CD4-positive, alpha-beta T cell treated with Interleukin-4 for 1 hour (primary cell): ENCODE measurements at regions not wholly inside any gene's neighbourhood (a gene's known extent, or its start where the extent isn't known, plus 50 kb on each side); places are given as distances from the start of the nearest gene placed in this dataset.
"Not testable (repeated sequence)": the region's sequence is repeated elsewhere in the genome, so short reads cannot be mapped to it uniquely, and the experiment has no call there.

ENCODE experiments used
- DNase-seq, 2 donors: peaks; one replicate each; pipeline ENCODE4 v3.0.0-alpha.2; 2020 to 2022

DNA sequence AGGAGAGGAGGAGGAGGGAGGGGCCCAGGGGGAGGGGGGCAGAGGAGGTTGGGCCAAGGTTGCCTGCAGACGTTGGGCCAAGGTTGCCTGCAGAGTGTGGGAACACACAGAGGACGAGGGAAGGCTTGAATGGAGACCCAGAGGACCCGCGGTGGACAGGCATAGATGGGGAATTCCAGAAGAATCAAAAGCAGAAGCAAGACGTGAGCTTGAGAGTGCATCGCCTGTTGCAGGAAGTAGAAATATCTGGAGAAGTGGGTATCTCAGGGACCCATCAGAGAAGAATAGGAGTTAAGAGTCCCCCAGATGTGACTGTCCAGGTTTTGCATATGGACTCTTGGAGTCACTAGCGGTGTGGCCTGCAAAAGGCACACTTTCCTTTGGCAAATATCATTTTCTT, 670.2 kb downstream of the TBC1D22A start:
- DNase-seq: no peak

- DNase-seq: no peak
Observed at GRCh38 chr22:47423861-47424820, 661.7 kb downstream of the TBC1D22A start.

GRCh38 chr22:47423266-47423665, 660.8 kb downstream of the TBC1D22A start:
- DNase-seq: no peak

DNA sequence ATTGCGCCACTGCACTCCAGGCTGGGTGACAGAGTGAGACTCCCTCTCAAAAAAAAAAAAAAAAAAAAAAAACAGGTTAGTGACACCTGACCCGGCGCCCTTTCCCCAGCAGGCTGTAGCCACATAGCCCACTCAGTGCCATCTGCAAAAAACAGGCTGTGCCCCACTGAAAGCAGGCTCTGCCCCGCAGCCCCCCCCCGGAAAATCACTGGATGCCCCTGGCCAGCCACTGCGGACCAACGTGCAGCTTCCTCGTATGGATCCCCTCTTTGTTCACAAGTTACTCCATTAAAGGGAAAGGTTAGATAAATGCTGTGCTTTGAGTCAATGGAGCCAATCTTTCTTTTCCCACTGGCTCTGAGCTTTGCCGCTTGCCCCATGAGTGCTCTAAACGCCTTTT, 660.3 kb downstream of the TBC1D22A start:
- no peak for DNase-seq

GRCh38 chr22:47421846-47422245, 659.4 kb downstream of the TBC1D22A start:
- DNase-seq: no peak

GRCh38 chr22:47420211-47420610, 657.8 kb downstream of the TBC1D22A start:
- no peak for DNase-seq

DNA sequence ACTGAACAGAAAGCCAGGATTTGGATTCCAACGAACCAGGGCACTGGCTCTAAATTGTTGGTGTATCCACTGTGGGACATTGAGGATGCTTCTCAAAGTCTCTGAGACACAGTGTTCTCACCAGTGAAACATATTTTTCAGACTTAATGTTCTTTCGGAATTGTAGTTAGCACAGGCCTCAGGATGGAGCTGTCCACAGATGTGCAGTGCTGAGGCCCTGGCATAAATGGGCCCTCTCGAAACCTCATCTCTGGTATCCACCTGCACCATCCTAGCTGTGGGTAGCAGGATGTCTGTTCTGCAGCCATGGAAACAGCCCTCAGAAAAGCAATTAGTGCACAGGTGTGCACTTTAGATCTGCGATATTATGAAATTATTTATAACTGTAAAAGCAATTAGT, 656.8 kb downstream of the TBC1D22A start:
- DNase-seq: no peak

GRCh38 chr22:47417699-47418098, 655.2 kb downstream of the TBC1D22A start:
- no peak for DNase-seq

GRCh38 chr22:47411006-47411405, 648.6 kb downstream of the TBC1D22A start:
- DNase-seq: no peak

- no peak for DNase-seq
Observed at GRCh38 chr22:47409539-47410275, 647.3 kb downstream of the TBC1D22A start.

- no peak for DNase-seq
Observed at GRCh38 chr22:47408409-47408808, 646.0 kb downstream of the TBC1D22A start.

DNA sequence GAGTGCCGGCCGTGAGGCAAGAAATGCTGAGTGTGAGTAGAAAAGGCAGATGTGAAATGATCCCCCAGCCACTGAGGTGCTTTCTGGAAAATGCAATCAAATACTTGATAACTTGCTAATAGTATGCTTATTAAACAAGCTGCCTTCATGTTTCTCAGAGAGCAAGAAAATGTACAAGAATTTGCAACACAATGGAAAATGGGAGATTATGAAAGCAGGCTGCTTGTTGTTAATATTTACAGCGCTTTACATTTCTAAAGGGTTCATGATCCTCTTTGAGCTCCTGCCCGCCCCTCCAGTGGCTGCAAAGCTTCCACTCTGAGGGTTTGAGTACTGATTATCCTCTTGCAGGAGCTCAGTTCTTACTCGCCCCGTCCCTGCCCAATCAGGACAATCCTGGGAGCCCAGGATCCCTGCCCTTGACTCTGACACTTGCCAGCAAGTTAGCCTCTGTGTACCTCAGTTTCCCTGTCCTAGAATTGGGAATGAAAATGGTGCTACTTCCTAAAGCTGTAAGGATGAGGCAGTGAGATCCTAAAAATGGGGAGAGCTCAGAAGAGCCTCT, 645.1 kb downstream of the TBC1D22A start:
- DNase-seq: no peak

- no peak for DNase-seq
Observed at GRCh38 chr22:47406896-47407295, 644.4 kb downstream of the TBC1D22A start.

DNA sequence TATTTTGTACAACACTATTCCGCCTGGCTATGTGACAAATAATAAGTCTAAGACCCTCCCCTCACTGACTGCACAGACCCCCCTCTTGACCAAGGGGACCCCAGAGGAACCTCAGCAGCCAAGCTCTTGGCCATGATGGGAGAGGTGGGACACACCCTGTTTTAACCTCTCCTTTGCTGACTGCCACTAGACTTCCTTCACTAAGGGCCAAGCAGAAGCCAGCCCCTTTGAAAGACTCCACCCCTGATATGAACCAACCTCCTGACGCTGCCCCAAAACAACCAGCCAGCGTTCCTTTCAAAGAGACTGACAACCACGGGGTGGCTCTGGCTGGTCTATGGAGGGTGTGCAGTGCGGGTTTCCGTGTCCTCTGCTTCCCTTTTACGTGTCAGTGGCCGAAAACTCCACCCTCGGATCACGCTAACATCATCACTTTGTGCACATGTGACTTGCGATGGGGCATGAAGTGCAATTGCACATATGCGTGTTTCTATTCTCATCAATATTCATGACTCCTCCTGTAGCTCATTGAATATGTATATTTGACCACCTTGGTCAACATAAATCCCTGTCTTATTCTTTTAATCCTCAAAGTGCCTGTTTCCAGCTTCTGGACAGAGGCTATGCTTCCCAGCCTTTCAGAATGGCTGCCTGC, 643.9 kb downstream of the TBC1D22A start:
- DNase-seq: no peak

GRCh38 chr22:47405222-47405621, 642.8 kb downstream of the TBC1D22A start:
- not testable (repeated sequence) for DNase-seq

DNA sequence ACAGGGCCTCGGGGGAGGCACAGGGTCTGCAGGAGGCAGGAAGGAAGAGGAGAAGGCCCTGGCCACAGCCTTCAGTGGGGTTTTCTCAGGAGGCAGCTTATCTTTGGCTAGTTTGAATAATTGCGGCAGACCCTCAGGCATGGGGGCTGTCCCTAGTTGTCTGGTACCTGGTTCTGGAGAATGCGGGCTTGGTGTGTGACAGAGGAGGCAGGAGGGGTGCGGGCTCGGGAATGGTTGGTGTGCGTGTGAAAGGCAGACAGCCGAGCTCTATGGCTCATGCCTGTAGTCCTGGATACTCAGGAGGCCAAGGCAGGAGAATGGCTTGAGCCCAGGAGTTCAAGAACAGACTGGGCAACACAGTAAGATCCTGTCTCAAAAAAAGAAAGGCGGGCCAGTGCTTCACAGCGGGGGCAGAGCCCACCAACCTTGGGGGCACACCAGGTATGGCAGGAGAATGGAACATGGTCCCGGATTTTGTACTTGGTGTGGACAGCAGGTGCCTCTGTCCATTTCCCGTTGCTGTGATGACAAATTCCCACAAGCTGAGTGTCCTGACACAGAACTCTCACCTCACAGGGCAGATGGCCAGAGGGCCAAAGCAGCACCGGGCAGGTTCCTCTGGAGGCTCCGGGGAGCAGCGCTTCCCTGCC, 640.6 kb downstream of the TBC1D22A start:
- no peak for DNase-seq

DNA sequence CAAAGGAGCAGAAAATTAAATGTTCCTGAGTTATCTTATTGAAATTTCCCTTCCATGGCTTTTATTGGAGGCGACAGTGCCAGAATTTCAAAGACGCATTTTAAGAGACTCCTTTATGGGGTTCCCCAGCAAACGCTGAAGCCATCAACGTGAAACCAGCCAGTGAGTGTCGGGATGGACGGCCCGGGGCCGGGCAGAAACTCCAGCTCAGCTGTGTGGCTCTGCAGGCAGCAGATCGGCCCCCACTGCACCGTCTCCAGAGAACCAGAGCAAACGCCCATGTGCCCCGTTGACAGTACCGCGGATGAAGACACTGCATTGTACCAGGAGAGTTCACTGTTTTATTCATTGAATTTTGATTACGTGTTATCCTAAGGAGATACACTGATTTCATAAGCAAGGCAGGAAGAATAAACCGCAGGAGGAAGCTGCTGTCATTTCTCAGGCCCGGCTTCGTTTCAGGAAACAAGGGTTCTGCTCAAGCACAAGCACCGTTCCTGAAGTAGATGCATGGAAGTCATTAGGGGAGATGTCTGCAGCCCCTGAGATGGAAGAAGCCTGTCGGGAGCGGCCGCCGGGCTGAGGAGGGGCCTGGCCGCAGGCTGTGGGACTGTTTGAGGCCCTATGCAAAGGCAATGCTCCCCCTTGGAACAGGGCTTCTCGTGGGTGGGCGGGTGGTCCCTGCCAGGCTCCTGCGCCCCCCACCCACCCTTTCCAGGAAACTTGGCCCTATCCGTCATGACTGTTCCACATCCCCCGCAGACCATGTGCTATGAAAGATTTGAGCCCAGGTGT, 639.7 kb downstream of the TBC1D22A start:
- DNase-seq: no peak

DNA sequence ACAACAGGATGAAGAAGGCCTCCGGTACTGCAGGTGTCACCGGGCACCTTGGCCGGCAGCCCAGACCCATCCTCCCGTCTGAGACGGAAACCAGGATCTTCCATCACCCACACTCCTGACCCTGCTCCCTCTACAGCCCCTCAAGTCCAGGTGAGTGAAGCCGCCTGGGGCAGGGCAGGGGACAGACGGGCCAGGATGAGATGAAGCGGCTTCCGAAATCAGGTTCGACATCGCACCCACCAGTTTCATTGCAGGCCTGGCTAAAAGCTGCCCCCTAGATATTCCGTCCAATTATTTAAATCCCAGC, 639.1 kb downstream of the TBC1D22A start:
- DNase-seq: no peak

DNA sequence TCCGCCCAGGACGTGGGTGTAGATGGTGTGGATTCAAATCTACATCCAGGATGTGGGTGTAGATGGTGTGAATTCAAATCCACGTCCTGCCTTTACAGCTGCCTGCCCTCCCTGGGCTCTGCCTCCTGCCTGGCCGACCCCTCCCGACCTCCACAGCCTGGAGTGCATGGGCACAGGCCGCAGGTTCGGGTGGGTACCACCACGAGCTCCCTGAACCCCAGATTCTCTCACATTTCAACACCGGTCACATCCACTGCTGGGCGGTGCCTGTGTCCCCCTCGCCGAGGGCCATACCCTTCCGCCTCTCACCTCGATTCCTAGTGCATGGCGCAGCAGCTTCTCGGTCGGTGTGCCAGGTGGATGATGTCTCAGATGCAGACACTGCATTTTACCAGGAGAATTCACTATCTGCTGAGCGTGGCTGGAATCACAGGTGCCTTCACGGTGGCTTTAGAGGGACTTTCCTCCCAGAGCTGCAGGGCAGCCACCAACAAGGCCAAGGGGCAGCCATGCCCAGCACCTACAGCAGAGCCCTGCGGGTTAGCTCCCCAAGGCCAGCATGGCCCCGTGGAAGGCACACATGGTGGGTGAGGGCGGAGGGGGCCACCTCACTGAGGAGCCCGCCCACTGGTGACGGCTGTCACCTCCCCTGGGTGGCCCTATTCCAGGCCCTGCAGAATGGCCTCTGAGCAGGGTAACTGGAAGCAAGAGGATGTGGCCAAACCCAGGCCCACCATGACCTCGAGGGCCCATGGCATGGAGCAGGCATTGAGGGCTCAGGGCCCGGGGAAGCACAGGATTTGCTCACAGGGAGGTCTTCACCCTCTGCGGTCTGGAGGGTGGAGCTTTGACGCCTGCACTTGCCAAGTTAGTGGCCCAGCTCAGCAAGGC, 638.5 kb downstream of the TBC1D22A start:
- DNase-seq: no peak

- DNase-seq: not testable (repeated sequence)
Observed at GRCh38 chr22:47400131-47400530, 637.7 kb downstream of the TBC1D22A start.
